Adrenal gland (tissue), 9 donors: ENCODE measurements at regions not wholly inside any gene's neighbourhood (a gene's known extent, or its start where the extent isn't known, plus 50 kb on each side); places are given as distances from the start of the nearest gene placed in this dataset.

Source experiments
- DNase-seq, 7 donors: peaks; one replicate each; pipeline ENCODE4 v3.0.0-alpha.2; 2019 to 2020
- H3K27ac ChIP-seq, 5 donors: fragments of 200-600 bp; sonication (generic) in 4 of 5; 1 replicate in 3 of 5; 2 replicates in 2 of 5; pipeline versions ENCODE4 v1.5.1 to v1.8.0; 2016 to 2020; ENCODE audit warnings: mild to moderate bottlenecking in 1 of 5
- H3K27me3 ChIP-seq: fragments of 200-600 bp; 2 replicates; pipeline ENCODE4 v1.8.0; 2021
- H3K36me3 ChIP-seq, 2 donors: fragments of 200-600 bp; replicated peaks in 1 of 2; 1 replicate in 1 of 2; 2 replicates in 1 of 2; pipeline versions ENCODE4 v1.5.1 to v1.8.0; 2018 to 2022
- H3K4me1 ChIP-seq, 2 donors: fragments of 200-600 bp; replicated peaks in 1 of 2; 1 replicate in 1 of 2; 2 replicates in 1 of 2; pipeline versions ENCODE4 v1.5.1 to v1.8.0; 2018 to 2021
- H3K4me3 ChIP-seq, 4 donors: fragments of 200-600 bp; sonication (generic) in 3 of 4; one replicate each; pipeline ENCODE4 v1.5.1; 2016 to 2018
- H3K9me3 ChIP-seq, 3 donors: fragments of 200-600 bp; sonication (generic) in 1 of 3; replicated peaks in 1 of 3; 1 replicate in 2 of 3; 2 replicates in 1 of 3; pipeline versions ENCODE4 v1.5.1 to v1.8.0; 2016 to 2021
- POLR2A ChIP-seq, 2 donors: fragments of 450-650 bp; IDR thresholded peaks; one replicate each; pipeline ENCODE4 v1.6.1; 2017; ENCODE audit warnings: antibody characterized with exemption in 2 of 2, mild to moderate bottlenecking in 2 of 2, moderate library complexity in 1 of 2
- WGBS, 4 donors: extraction: QIAGEN DNeasy Blood & Tissue Kit in 2 of 4; methylation state at CpG; one replicate each; pipeline versions ENCODE4 v1.1.5 to v1.1.7; 2013 to 2017; 5-methylcytosine and 5-hydroxymethylcytosine counted together
- intact Hi-C, 2 donors: fragments of 100-400 bp; cut with DNase I; formaldehyde crosslinking; loops; one replicate each; pipeline versions ENCODE4 v1.14.1 to v1.15.0; 2022 to 2023
- TF ChIP-seq, protein P1 (sequence below), 6 experiments: fragments of 450-650 bp in 4 of 6; fragments of 200-600 bp in 2 of 6; sonication (generic) in 1 of 6; IDR thresholded peaks; 1 replicate in 5 of 6; 2 replicates in 1 of 6; pipeline versions ENCODE4 v1.5.1 to v1.8.0; 2016 to 2021; ENCODE audit warnings: antibody characterized with exemption in 6 of 6, mild to moderate bottlenecking in 2 of 6, moderate library complexity in 1 of 6
- donor health status: healthy with polysubstance abuse.
- donor health status: Bipolar disorder and iron deficiency.
- donor health status: DM: yes; HTN: yes; CAD: no.
- donor health status: DM: no; HTN: no; CAD: no.
- donor health status: DM: no; HTN: no; CAD: no.

DNA sequence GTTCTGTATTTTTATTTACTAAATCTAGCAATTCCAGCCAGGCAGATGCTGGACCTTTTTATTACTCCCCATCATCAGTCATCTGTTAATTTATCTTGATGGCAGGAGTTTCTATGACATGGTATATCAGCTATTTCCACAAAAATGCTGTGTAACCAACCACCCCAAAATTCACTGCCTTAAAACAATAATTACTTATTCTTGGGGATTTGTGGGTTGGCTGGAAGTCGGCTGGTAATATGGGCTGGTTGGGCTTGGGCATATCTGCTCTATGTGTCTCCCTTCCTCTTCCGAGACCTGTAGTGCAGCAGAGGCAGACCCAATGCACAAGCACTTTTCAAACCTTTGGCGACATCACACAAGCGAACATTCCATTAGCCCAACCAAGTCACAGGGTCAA is 92.1 kb upstream of the UBE2E1 start:
- Histone ChIP-seq H3K27ac (no peak overlapping the region), H3K4me3 (no peak overlapping the region), H3K36me3 (no peaks in the 10 kb centered on the region), H3K4me1 (peaks cover 0 to 10% of the 10 kb centered on the region in 2 donors), H3K27me3 (no peaks in the 10 kb centered on the region), H3K9me3 (no peaks in the 10 kb centered on the region)
- 88 to 91% (median 89%) methylated on average over 4 of the region's 4 CpGs for WGBS, 4 donors
- DNase-seq: no peak
- TF ChIP-seq, protein P1, sequence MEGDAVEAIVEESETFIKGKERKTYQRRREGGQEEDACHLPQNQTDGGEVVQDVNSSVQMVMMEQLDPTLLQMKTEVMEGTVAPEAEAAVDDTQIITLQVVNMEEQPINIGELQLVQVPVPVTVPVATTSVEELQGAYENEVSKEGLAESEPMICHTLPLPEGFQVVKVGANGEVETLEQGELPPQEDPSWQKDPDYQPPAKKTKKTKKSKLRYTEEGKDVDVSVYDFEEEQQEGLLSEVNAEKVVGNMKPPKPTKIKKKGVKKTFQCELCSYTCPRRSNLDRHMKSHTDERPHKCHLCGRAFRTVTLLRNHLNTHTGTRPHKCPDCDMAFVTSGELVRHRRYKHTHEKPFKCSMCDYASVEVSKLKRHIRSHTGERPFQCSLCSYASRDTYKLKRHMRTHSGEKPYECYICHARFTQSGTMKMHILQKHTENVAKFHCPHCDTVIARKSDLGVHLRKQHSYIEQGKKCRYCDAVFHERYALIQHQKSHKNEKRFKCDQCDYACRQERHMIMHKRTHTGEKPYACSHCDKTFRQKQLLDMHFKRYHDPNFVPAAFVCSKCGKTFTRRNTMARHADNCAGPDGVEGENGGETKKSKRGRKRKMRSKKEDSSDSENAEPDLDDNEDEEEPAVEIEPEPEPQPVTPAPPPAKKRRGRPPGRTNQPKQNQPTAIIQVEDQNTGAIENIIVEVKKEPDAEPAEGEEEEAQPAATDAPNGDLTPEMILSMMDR (IDR thresholded peaks at IDR 0.05): no peak
- no peak for TF ChIP-seq POLR2A (IDR thresholded peaks at IDR 0.05)
- intact Hi-C loops: no loop called here

DNA sequence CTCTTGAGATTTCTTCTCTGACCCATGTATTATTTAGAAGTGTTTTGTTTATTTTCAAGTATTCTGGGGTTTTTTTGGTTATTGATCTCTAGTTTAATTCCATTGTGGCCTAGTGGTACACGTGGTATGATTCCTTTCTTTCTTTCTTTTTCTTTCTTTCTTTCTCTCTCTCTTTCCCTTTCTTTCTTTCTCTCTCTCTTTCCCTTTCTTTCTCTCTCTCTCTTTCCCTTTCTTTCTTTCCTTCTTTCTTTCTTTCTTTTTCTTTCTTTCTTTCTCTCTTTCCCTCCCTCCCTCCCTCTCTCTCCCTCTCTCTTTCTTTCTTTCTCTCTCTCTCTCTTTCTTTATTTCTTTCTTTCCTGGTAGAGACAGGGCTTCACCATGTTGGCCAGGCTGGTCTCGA is 85.7 kb upstream of the UBE2E1 start:
- no peak overlapping the region for H3K4me3 ChIP-seq
- 89 to 96% (median 93%) methylated on average over 2 of the region's 2 CpGs for WGBS, 4 donors
- TF ChIP-seq, protein P1 (IDR thresholded peaks at IDR 0.05): no peak
- TF ChIP-seq POLR2A (IDR thresholded peaks at IDR 0.05): no peak
- intact Hi-C loops: no loop called here
- no peak for DNase-seq
- no peaks in the 10 kb centered on the region for H3K9me3 ChIP-seq
- H3K4me1 ChIP-seq: no peaks in the 10 kb centered on the region
- no peaks in the 10 kb centered on the region for H3K27me3 ChIP-seq
- no peaks in the 10 kb centered on the region for H3K36me3 ChIP-seq
- H3K27ac ChIP-seq: no peak overlapping the region

DNA sequence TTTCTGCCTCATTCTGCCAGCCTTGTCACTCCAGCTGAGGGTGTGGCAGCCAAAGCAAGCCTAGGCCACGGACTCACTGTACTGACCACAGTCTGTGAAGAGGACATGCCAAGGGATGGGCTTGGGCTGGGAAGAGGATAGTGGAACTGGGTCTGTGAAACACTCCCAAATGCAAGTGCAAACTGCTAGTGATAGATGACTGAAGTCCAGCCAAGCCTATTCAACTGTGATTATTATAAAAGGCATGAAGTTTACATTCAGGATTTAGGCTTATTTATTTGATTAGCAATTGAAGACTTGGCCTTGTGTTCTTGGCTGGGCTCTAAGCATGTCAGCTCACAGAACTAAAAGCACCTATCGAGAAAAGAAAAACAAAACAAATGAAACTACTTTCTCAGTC is 84.9 kb upstream of the UBE2E1 start:
- no peak overlapping the region for H3K27ac ChIP-seq
- intact Hi-C loops: no loop called here
- no peaks in the 10 kb centered on the region for H3K27me3 ChIP-seq
- no peak overlapping the region for H3K4me3 ChIP-seq
- H3K4me1 ChIP-seq: no peaks in the 10 kb centered on the region
- H3K9me3 ChIP-seq: no peaks in the 10 kb centered on the region
- DNase-seq: no peak
- TF ChIP-seq POLR2A (IDR thresholded peaks at IDR 0.05): no peak
- TF ChIP-seq, protein P1 (IDR thresholded peaks at IDR 0.05): no peak
- 40 to 81% (median 52%) methylated on average over 2 of the region's 2 CpGs for WGBS, 4 donors
- H3K36me3 ChIP-seq: no peaks in the 10 kb centered on the region

- Histone ChIP-seq H3K4me1 (no peaks in the 10 kb centered on the region), H3K4me3 (no peak overlapping the region), H3K36me3 (no peaks in the 10 kb centered on the region), H3K9me3 (no peaks in the 10 kb centered on the region), H3K27me3 (no peaks in the 10 kb centered on the region), H3K27ac (no peak overlapping the region)
- no peak for DNase-seq
- intact Hi-C loops: no loop called here
- 93 to 97% (median 93%) methylated on average over 5 of the region's 5 CpGs for WGBS, 4 donors
- no peak for TF ChIP-seq POLR2A (IDR thresholded peaks at IDR 0.05)
- TF ChIP-seq, protein P1 (IDR thresholded peaks at IDR 0.05): no peak
Measured at GRCh38 chr3:23723141-23723540, 82.6 kb upstream of the UBE2E1 start.
